GM19035 (cell line): ENCODE measurements at regions not wholly inside any gene's neighbourhood (a gene's known extent, or its start where the extent isn't known, plus 50 kb on each side); places are given as distances from the start of the nearest gene placed in this dataset.

Source experiments
- ATAC-seq: cut with Tn5 transposase; IDR thresholded peaks from one replicate; pipeline ENCODE4 v1.9.1; 2021; ENCODE audit not compliant: unreplicated experiment

DNA sequence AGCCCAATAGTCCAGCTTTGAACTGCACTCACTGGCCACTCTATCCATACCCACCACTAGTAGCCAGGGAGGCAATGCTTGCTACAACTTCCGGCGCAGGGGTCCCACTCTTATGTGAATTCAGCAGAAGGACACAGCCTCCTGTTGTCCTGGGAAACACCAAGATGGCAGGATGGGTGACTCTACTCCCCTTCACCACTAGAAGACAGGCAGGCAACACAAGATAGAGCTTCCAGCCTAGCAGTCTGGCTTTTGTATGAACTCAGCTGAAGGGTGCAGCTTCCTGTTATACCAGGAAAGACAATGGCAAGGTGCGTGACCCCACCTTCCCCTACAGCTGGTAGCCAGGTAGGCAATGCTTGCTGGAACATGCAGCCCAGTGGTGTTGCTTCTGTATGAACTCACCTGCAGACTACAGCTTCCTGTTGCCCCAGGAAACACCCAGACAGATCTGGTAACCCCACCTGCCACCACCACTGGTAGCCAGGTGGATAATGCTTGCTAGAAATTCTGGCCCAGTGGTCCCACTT is 205.2 kb upstream of the KIRREL3 start:
- ATAC-seq = no peak

GRCh38 chr11:127203490-127203889 is 202.9 kb upstream of the KIRREL3 start:
- ATAC-seq = no peak

DNA sequence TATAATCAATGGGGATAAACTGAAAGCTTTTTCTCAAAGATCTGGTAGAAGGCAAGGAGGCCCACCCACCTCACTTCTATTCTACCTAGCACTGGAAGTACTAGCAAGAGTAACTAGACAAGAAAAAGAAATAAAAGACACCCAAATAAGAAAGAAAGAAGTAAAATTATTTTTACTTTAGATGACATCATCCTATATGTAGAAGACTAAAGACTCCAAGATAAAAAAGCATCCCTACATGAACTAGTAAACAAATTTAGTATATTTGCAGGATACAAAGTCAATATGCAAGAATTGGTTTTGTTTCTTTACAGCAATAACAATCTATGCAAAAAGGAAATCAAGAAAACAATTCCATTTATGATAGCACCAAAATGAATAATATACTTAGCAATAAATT is 201.5 kb upstream of the KIRREL3 start:
- ATAC-seq = no peak

GRCh38 chr11:127199306-127199801 is 198.8 kb upstream of the KIRREL3 start:
- no peak for ATAC-seq

DNA sequence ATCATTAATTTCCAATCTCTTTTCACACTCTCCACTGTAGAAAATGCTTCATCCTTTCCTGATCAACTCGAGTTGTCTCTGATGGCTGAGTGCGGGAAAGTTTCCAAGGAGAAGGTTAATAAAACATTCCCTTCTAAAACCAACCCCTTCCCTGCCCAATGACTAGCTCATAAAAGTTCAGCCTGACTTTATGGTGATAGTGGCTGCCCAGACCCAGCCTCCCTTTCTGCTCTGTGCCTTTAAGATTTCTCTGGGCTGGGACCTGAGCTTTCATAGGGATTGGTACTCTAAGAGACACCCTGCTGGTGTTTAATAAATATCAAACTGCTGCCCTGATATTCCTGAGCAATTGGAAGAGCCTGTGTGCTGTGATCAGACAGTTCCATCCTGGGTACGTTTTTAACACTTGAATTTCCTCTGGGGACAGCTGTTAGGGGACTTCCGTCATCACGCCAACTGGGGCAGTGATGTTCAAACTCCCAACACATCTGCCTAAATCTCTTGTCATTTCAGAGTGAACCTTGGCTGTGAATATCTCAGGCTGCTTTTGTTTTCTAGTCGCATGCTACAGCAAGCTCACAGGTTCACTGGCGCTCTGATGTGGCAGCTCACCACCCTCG is 195.0 kb upstream of the KIRREL3 start:
- no peak for ATAC-seq

DNA sequence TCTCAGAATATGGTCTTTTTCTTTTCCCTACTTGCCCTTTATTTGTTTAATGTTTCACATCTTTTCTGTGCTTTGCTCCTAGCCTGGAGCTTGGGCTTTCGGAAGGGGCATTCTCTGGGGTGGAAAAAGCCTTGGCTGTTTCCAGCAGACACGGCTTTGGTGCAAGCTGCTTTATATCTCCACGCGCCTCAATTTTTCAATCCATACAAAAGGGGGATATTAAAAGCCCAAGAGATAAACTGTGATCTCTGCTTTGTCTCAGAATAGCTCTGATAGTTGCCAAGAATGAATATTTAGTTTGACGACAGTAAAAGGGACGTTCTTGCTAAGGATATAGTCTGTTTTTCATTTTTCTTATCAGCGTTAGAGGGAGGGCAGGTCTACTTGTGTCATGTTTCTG is 194.0 kb upstream of the KIRREL3 start:
- no peak for ATAC-seq

DNA sequence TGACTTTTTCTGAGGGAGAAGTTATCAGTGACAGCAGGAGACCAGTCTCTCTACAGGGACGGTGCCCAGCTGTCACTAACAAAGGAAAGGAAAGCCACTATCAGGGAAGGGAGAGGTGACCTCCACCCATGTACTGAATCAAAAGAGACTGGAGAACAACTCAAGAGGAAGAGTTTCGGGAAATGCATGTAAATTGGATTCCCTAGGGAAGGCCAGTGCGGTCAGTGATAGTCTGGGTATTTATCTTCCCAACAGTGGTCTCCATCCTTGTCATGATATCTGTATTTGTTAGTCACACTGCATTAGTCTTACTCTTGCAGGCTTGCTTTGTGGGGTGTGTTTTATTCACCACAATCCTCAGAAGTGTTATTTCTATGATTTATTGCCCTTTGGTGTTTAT is 193.4 kb upstream of the KIRREL3 start:
- no peak for ATAC-seq

- no peak for ATAC-seq
Observed at GRCh38 chr11:127191689-127192088, 191.1 kb upstream of the KIRREL3 start.

- no peak for ATAC-seq
Observed at GRCh38 chr11:127191261-127191660, 190.7 kb upstream of the KIRREL3 start.

DNA sequence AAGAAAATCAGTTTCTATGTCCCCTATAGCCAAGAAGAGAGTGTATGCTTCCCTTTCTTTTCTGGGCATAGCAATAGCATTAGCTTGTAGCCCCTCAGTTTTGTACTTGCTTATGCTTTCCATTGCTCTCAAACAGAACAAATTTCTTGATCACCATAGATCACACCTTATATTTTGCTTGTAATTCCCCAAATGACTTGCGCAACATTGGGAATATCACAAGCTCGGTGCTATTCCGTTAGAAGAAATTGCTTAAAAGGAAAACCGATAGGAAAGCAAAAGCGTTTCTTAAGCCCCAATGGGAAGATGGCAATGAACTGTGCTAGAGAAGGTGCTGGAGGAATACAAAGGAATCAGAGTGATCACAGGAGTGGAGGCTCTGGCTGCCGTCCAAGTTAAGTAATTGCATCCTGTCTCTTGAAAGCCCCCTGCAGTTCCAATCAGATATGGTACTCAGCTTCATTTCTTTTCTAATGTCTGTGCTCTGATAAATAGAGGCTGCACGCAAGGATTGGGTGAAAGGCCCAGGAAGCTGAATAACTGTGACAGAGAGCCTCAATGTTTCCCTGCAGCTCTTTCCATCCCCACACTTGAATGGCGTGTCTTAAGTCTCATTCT is 182.1 kb upstream of the KIRREL3 start:
- ATAC-seq = no peak

DNA sequence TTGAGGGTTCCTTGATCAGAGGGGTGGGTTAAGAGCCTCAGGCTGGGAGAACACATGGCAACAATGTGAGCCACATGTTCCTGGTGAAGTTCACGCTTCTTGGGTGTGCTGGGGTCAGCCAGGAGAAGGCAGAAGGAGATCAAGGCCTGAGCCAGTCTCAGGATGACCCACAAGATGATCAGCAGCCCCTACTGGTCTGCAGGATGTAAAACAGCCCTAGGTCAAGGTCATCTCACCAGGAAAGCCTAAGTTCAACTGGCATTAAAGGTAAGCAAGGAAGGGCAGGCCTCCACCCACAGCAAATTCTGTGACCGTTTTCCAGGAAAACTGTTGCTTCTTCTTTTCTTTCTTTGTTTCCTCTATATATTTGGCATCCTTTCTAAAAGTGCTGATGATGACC is 156.7 kb upstream of the KIRREL3 start:
- no peak for ATAC-seq

- no peak for ATAC-seq
Observed at GRCh38 chr11:127149410-127149809, 148.8 kb upstream of the KIRREL3 start.

DNA sequence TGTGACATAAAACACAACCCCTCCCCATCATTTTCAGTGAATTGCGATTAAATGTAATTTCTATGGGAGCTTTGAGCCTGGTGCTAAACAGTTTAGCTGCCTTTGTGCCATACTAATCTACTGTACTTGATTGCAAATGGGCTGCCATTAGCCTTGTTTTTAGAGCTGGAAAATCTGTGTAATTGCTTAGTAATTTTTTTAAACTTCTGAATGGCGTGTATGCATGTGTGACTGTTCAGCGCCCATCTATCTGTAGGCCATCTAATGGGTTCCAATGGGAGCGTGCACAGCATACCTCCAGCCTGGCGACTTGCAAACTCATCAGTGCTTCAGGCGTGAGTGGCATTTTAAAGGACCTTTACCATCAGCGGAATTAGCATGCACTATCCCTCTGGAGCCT is 142.7 kb upstream of the KIRREL3 start:
- no peak for ATAC-seq

GRCh38 chr11:127138613-127139012 is 138.0 kb upstream of the KIRREL3 start:
- no peak for ATAC-seq

GRCh38 chr11:127137771-127138280 is 137.3 kb upstream of the KIRREL3 start:
- no peak for ATAC-seq

DNA sequence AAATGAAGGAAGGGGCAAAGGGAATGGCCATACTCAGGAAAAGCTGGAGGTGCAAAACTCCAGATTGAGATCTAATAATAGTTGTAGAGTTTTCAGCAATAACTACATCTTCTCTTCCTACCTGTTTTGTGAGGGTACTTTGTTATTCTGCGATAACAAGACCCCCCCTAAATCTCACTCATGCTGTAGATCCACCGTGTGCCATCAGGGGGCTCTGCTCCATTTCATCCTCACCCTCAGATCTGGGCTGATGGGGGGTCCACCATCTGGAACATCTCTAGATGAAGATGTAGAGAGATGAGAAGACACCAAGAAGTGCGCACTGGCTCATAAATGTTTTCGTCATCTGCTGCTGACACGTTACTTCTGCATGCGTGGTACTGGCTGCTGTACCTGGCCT is 135.9 kb upstream of the KIRREL3 start:
- no peak for ATAC-seq

DNA sequence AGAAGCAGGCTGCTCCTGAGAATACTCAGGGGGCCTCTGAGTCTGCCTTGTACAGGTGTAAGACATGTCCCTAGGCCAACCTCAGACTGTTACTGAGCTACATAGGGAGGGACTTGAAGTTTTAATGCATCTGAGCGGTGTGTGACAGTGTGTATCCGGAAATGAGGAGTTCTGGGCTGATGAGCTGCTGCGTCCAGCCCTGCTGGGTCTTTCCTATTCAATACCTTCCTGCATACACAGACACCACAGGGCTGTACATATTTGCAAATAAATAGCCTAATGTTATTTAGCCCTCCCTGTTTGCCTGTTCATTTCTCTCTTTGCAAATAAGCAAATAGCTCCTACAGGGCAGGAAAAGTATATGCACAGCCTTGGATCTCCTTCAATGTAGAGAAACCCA is 134.7 kb upstream of the KIRREL3 start:
- ATAC-seq = no peak

DNA sequence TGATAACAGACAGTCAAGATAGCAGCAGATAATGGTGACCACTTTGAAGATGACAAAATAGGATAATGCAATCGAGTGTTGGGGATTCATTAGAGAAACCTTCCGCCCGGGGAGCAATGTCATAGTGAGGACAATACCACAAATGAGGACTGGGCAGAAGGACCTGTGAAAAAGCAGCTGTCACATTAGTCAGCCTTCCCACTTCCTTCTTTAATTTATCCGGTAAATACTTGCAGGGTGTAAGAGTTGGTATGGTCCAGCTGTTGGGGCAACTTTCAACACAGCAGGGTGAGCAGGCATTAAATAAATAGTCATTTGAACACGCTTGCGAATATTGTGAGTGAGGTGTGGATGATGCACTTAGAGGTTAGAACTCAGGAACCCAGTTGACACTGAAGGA is 132.5 kb upstream of the KIRREL3 start:
- no peak for ATAC-seq

- ATAC-seq = no peak
Observed at GRCh38 chr11:127130321-127130720, 129.8 kb upstream of the KIRREL3 start.

DNA sequence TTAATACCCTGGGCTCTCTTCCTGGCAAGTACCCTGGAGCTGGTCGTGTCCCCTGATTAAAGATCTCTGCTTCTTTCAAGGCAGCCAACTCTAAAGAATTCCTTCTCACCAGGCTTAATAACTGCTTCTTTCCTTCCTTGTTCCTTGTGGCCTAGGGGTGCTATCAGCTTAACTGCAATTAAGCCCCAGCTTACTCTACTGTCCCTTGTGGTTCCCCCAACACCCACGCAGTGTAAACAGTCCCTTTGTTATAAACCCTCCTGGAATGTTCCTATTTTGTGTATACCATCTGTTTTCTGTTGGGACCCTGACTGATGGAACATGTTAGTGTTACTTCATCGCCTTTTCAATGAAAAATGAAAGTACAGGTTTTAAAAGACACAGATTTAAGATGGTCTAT is 126.4 kb upstream of the KIRREL3 start:
- no peak for ATAC-seq

- ATAC-seq = no peak
Observed at GRCh38 chr11:127119356-127119755, 118.8 kb upstream of the KIRREL3 start.

DNA sequence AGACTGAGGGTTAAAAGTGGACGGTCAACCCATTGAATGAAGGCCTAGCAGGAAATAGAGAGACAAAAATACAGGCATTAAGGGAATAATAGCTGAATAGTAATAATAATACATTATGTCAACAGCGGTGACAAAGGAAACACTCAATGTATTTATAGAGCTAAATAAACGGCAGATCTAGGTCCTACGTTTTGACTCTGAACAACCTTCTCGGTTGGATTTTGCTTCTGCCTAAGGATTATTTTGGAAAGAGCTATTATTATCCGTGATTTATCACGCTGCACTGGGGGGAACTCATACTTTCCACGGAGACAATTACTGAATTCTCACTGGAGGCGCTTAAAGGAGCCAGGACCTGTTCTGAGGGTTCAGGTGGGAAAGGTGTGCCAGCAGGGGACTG is 118.2 kb upstream of the KIRREL3 start:
- no peak for ATAC-seq
